Raji (cell line): ENCODE measurements at regions not wholly inside any gene's neighbourhood (a gene's known extent, or its start where the extent isn't known, plus 50 kb on each side); places are given as distances from the start of the nearest gene placed in this dataset.

Source experiments
- POLR2A ChIP-seq: IDR thresholded peaks from 2 replicates; pipeline ENCODE4 v1.6.1; 2011; ENCODE audit warnings: low read depth, low read length, control low read depth; ENCODE audit not compliant: insufficient read depth

- no peak for TF ChIP-seq POLR2A
These were observed 299.0 kb upstream of the DDHD1 start for GRCh38 chr14:53452005-53452673.

GRCh38 chr14:53450871-53451270 is 297.7 kb upstream of the DDHD1 start:
- TF ChIP-seq POLR2A, result no peak

GRCh38 chr14:53448682-53449081 is 295.6 kb upstream of the DDHD1 start:
- TF ChIP-seq POLR2A, result no peak

GRCh38 chr14:53444677-53445312 is 291.7 kb upstream of the DDHD1 start:
- no peak for TF ChIP-seq POLR2A

GRCh38 chr14:53441789-53442188 is 288.7 kb upstream of the DDHD1 start:
- TF ChIP-seq POLR2A, result no peak

DNA sequence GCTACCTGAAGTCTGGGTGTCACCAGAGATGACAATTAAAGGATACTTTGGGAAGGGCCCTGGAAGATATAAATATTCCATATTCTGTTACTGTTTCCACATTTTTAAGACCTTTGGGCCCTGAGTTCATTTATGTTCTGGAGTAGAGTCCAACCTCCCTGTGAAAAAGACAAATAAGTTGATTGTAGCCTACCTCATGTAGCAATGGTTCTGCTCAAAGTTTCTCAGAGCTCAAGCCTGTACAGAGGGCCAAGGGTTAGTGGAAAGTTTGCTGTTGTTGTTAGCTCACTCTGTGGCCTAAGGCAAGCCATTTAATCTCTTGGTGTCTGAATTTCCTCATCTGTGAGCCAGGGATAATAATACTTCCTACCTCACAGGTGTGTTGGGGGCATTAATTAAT is 284.7 kb upstream of the DDHD1 start:
- no peak for TF ChIP-seq POLR2A

GRCh38 chr14:53432378-53432802 is 279.3 kb upstream of the DDHD1 start:
- no peak for TF ChIP-seq POLR2A

GRCh38 chr14:53430870-53431269 is 277.7 kb upstream of the DDHD1 start:
- no peak for TF ChIP-seq POLR2A

DNA sequence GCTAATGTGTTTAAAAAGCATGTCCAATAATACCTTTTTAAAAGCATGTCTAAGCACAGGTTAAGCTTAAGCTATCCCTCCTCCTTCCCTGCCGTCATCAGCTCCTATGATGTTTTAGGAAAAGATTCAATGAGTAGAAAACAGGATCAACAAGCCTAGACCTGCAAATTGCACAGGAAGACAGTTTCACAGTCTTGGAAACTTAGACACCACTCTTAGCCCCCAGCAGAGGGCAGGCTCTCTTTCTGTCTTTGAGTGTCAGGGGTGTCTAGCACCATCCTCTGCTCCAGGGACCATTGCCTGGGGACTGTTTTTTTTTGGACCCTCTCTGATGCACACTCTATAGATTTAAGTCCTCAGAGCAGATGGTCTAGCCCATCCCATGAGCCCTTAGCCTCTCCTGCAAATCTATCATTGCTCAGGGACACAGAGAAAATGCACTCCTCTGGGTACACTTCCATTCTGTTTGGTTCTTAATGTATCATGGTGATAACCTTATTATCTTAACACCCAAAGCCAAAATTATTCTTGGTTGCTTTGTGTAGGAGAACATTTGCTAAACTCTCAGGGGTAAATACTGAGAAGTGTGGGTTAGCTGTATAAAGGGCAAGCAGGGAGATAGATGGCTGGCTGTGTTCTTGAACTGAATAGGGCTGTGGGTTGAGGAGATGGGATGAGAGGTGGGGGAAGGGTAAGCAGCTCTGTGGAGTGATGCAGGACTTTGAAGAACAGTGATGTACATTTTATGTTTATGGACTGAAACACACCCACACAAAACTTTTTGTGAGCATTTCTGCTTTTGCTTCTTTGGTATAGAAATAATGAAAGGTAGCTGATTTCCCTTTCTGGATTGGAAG is 259.9 kb upstream of the DDHD1 start:
- TF ChIP-seq POLR2A, result no peak

DNA sequence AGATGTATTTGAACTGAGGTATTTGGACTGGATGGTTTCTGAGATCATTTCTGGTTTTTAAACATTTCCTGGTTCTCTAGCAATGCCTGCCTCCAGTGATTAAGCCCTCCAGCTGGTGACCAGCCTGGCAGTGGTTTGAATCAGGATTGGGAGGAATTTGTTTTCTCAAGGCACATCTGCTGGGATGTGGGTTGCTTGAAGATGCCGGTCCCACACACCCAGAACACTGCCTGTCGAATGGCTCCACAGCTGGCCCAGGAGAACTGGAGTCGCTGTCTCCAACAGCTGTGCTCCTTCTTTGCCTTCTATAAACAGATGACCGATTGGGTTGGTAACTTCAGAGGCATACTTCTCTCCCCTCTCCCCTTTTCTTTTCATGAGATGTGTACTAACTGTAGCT is 258.0 kb upstream of the DDHD1 start:
- no peak for TF ChIP-seq POLR2A

GRCh38 chr14:53409969-53410368 is 256.8 kb upstream of the DDHD1 start:
- no peak for TF ChIP-seq POLR2A

GRCh38 chr14:53409289-53409688 is 256.2 kb upstream of the DDHD1 start:
- no peak for TF ChIP-seq POLR2A

DNA sequence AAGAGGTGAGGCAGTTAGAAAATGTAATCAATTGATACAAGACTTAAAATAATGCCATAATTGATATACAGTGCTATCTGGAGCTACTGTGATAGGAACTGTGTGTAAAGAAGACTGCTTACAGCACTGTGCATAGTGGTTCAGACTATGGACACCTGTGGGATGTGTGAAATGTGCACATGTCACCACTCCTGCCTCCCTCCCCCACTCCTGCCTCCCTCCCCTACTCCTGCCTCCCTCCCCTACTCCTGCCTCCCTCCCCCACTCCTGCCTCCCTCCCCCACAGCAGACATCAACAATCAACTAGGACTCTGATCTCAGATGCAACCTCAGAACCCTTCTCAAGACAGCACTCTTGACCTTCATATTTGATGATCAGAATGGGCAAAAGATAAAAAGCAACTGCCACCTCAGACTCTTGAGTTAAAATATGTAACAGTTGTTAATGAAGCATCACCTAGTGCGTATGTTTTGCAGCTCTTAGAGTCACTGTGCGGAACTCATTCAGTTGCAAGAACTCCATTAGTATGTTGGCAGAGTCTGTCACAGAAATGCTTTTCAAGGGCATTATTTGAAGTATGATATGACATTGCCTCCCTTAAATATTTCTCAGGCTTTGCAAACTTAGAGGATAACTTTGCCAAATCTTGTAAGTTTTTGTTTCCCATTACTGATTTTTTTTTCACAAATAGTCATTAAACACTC is 255.2 kb upstream of the DDHD1 start:
- no peak for TF ChIP-seq POLR2A

- TF ChIP-seq POLR2A, result no peak
These were observed 253.4 kb upstream of the DDHD1 start for GRCh38 chr14:53406519-53406918.

DNA sequence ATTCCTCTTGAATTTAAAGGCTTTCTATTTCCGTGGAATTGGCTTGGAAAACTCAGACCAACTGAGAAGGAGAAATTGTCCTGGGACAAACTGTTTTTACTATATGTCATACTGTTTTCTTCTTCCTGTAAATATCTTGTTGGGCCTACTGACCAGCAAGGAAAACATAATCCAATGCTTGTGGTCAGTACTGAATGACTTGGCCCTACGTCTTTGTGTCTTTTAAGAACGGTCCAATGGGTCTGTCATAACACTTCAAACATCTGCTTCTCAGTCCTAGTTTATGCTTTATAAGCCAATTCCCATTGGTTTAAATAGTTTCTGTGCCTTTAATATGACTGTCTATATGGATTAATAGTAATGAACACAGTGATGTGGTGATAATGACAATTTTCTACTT is 248.5 kb upstream of the DDHD1 start:
- TF ChIP-seq POLR2A, result no peak

DNA sequence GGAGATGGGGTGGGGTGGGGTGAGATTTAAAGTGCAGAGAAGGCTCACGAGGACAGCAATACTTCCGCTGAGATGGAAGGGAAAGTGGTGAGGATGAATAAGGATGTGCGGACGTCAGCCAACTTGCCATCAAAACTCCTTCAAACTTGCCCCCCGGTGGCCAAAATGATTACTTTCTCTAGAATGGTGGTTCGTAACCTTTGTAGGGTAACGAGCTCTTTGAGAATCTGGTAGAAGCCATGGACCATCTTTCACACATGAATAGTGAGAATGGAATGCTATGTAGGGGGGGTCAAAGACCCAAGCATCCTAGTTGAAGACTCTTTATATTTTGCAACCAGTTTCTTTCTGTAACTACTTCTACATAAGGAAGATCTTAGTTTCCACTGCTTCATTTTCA is 245.9 kb upstream of the DDHD1 start:
- TF ChIP-seq POLR2A, result no peak

- no peak for TF ChIP-seq POLR2A
These were observed 245.5 kb upstream of the DDHD1 start for GRCh38 chr14:53398616-53399015.
